HG03175 (cell line): ENCODE measurements at regions not wholly inside any gene's neighbourhood (a gene's known extent, or its start where the extent isn't known, plus 50 kb on each side); places are given as distances from the start of the nearest gene placed in this dataset.

Experiments
- ATAC-seq: cut with Tn5 transposase; IDR thresholded peaks from one replicate; pipeline ENCODE4 v1.9.1; 2021; ENCODE audit warnings: mild to moderate bottlenecking, moderate library complexity; ENCODE audit not compliant: unreplicated experiment

GRCh38 chr1:30195424-30196134 is 527.8 kb downstream of the MATN1 start:
- no peak for ATAC-seq

GRCh38 chr1:30194741-30195423 is 528.5 kb downstream of the MATN1 start:
- no peak for ATAC-seq

GRCh38 chr1:30194046-30194619 is 529.3 kb downstream of the MATN1 start:
- no peak for ATAC-seq

GRCh38 chr1:30192969-30193630 is 530.3 kb downstream of the MATN1 start:
- no peak for ATAC-seq

- no peak for ATAC-seq
These were observed 532.2 kb downstream of the MATN1 start for GRCh38 chr1:30191154-30191702.

- ATAC-seq = no peak
These were observed 532.8 kb downstream of the MATN1 start for GRCh38 chr1:30190511-30191153.

GRCh38 chr1:30189818-30190500 is 533.4 kb downstream of the MATN1 start:
- ATAC-seq = no peak

- no peak for ATAC-seq
These were observed 534.4 kb downstream of the MATN1 start for GRCh38 chr1:30188999-30189398.

GRCh38 chr1:30188329-30188728 is 535.1 kb downstream of the MATN1 start:
- ATAC-seq = no peak

- no peak for ATAC-seq
These were observed 535.9 kb downstream of the MATN1 start for GRCh38 chr1:30187413-30188023.

- no peak for ATAC-seq
These were observed 536.8 kb downstream of the MATN1 start for GRCh38 chr1:30186586-30186985.

- no peak for ATAC-seq
These were observed 537.6 kb downstream of the MATN1 start for GRCh38 chr1:30185809-30186208.

GRCh38 chr1:30185313-30185712 is 538.1 kb downstream of the MATN1 start:
- no peak for ATAC-seq

GRCh38 chr1:30184393-30185141 is 538.8 kb downstream of the MATN1 start:
- no peak for ATAC-seq

GRCh38 chr1:30183895-30184294 is 539.5 kb downstream of the MATN1 start:
- ATAC-seq = no peak

GRCh38 chr1:30183006-30183405 is 540.4 kb downstream of the MATN1 start:
- no peak for ATAC-seq

- no peak for ATAC-seq
These were observed 543.3 kb downstream of the MATN1 start for GRCh38 chr1:30179942-30180543.

GRCh38 chr1:30176477-30176876 is 546.9 kb downstream of the MATN1 start:
- ATAC-seq = no peak

GRCh38 chr1:30174499-30174898 is 548.9 kb downstream of the MATN1 start:
- no peak for ATAC-seq
